Suprapubic skin (tissue), 4 donors: ENCODE measurements at regions not wholly inside any gene's neighbourhood (a gene's known extent, or its start where the extent isn't known, plus 50 kb on each side); places are given as distances from the start of the nearest gene placed in this dataset.

Experiments
- DNase-seq, 2 donors: peaks; one replicate each; pipeline ENCODE4 v3.0.0-alpha.2; 2019; ENCODE audit warnings: low spot score in 2 of 2
- H3K27ac ChIP-seq: fragments of 200-600 bp; sonication (generic); one replicate; pipeline ENCODE4 v1.5.1; 2019
- H3K27me3 ChIP-seq: fragments of 200-600 bp; sonication (generic); one replicate; pipeline ENCODE4 v1.5.1; 2019
- H3K36me3 ChIP-seq: fragments of 200-600 bp; sonication (generic); one replicate; pipeline ENCODE4 v1.5.1; 2019
- H3K4me1 ChIP-seq: fragments of 200-600 bp; sonication (generic); one replicate; pipeline ENCODE4 v1.5.1; 2019
- H3K4me3 ChIP-seq: fragments of 200-600 bp; sonication (generic); one replicate; pipeline ENCODE4 v1.5.1; 2019; ENCODE audit warnings: mild to moderate bottlenecking
- H3K9me3 ChIP-seq: fragments of 200-600 bp; sonication (generic); one replicate; pipeline ENCODE4 v1.5.1; 2019
- CTCF ChIP-seq, 2 donors: fragments of 200-600 bp in 1 of 2; fragments of 450-650 bp in 1 of 2; sonication (generic) in 1 of 2; IDR thresholded peaks; one replicate each; pipeline ENCODE4 v1.5.1; 2016 to 2019; ENCODE audit warnings: antibody characterized with exemption in 2 of 2, mild to moderate bottlenecking in 1 of 2, moderate library complexity in 1 of 2
- EP300 ChIP-seq: sonication (generic); formaldehyde crosslinking; IDR thresholded peaks from one replicate; pipeline ENCODE4 v1.6.1; 2017; ENCODE audit warnings: antibody characterized with exemption
- POLR2A ChIP-seq, 2 donors: fragments of 450-650 bp; IDR thresholded peaks; one replicate each; pipeline ENCODE4 v1.6.1; 2017; ENCODE audit warnings: antibody characterized with exemption in 2 of 2, mild to moderate bottlenecking in 2 of 2, moderate library complexity in 2 of 2
- POLR2AphosphoS5 ChIP-seq, 3 donors: sonication (generic); formaldehyde crosslinking; IDR thresholded peaks; one replicate each; pipeline ENCODE4 v1.6.1; 2017; ENCODE audit warnings: antibody characterized with exemption in 3 of 3
- WGBS: methylation state at CpG from one replicate; pipeline ENCODE4 v1.1.5; 2018; 5-methylcytosine and 5-hydroxymethylcytosine counted together

GRCh38 chr16:35182043-35182677 is 1722.7 kb downstream of the TP53TG3F start:
- TF ChIP-seq CTCF (IDR thresholded peaks at IDR 0.05) (no peak), POLR2A (IDR thresholded peaks at IDR 0.05) (no peak), POLR2AphosphoS5 (IDR thresholded peaks at IDR 0.05) (no peak), EP300 (no peak)
- H3K9me3 ChIP-seq = no peaks in the 10 kb centered on the region
- DNase-seq = no peak

GRCh38 chr16:35182943-35183550 is 1723.6 kb downstream of the TP53TG3F start:
- 72% methylated on average over 4 of the region's 6 CpGs for whole genome bisulfite sequencing
- Histone ChIP-seq H3K9me3 (no peaks in the 10 kb centered on the region), H3K4me3 (no peak overlapping the region), H3K27me3 (no peaks in the 10 kb centered on the region), H3K27ac (no peak overlapping the region), H3K4me1 (no peaks in the 10 kb centered on the region), H3K36me3 (no peaks in the 10 kb centered on the region)
- TF ChIP-seq POLR2A (IDR thresholded peaks at IDR 0.05) = no peak
- TF ChIP-seq POLR2AphosphoS5 (IDR thresholded peaks at IDR 0.05) = no peak
- TF ChIP-seq CTCF (IDR thresholded peaks at IDR 0.05) = no peak
- TF ChIP-seq EP300 = no peak
- peak in 1 of 2 donors; percentile 66 for DNase-seq

More at GRCh38 chr16:35182043-35182677, 1722.7 kb downstream of the TP53TG3F start:
- Histone ChIP-seq H3K36me3 (no peaks in the 10 kb centered on the region), H3K27ac (no peak overlapping the region), H3K4me1 (no peaks in the 10 kb centered on the region), H3K4me3 (no peak overlapping the region), H3K27me3 (no peaks in the 10 kb centered on the region)

- WGBS = 82% methylated on average over 1 of the region's 1 CpG
- Histone ChIP-seq H3K4me1 (no peaks in the 10 kb centered on the region), H3K36me3 (no peaks in the 10 kb centered on the region), H3K27ac (no peak overlapping the region), H3K27me3 (no peaks in the 10 kb centered on the region), H3K4me3 (no peak overlapping the region), H3K9me3 (no peaks in the 10 kb centered on the region)
- DNase-seq = no peak
- TF ChIP-seq EP300 = no peak
- no peak for TF ChIP-seq POLR2AphosphoS5 (IDR thresholded peaks at IDR 0.05)
- no peak for TF ChIP-seq CTCF (IDR thresholded peaks at IDR 0.05)
- TF ChIP-seq POLR2A (IDR thresholded peaks at IDR 0.05) = no peak
Observed at GRCh38 chr16:35184356-35184870, 1725.0 kb downstream of the TP53TG3F start.

GRCh38 chr16:35185366-35186044 is 1726.1 kb downstream of the TP53TG3F start:
- TF ChIP-seq CTCF (IDR thresholded peaks at IDR 0.05) (no peak), POLR2A (IDR thresholded peaks at IDR 0.05) (no peak), POLR2AphosphoS5 (IDR thresholded peaks at IDR 0.05) (no peak), EP300 (no peak)
- no peaks in the 10 kb centered on the region for H3K27me3 ChIP-seq
- WGBS = 78% methylated on average over 2 of the region's 3 CpGs
- H3K4me3 ChIP-seq = no peak overlapping the region
- H3K4me1 ChIP-seq = no peaks in the 10 kb centered on the region
- DNase-seq = no peak
- H3K36me3 ChIP-seq = no peaks in the 10 kb centered on the region
- no peaks in the 10 kb centered on the region for H3K9me3 ChIP-seq
- H3K27ac ChIP-seq = no peak overlapping the region
